PFSK-1 (cell line): ENCODE measurements at regions not wholly inside any gene's neighbourhood (a gene's known extent, or its start where the extent isn't known, plus 50 kb on each side); places are given as distances from the start of the nearest gene placed in this dataset.

Source experiments
- FOXP2 ChIP-seq: optimal IDR thresholded peaks from 2 replicates; pipeline ENCODE3; 2011; ENCODE audit warnings: borderline replicate concordance, control low read depth, inconsistent platforms; ENCODE audit not compliant: insufficient read depth; ENCODE audit errors: extremely low read length, extremely low read depth
- POLR2AphosphoS5 ChIP-seq: IDR thresholded peaks from 2 replicates; pipeline ENCODE4 v1.6.1; 2012; ENCODE audit warnings: low read depth, mild to moderate bottlenecking, control low read depth, low read length, moderate library complexity
- REST ChIP-seq, 2 experiments: IDR thresholded peaks; 2 replicates each; pipeline versions ENCODE4 v1.6.1 to v1.8.0; 2011 to 2012; ENCODE audit warnings: low read depth in 2 of 2, low read length in 2 of 2, control low read depth in 1 of 2, inconsistent platforms in 1 of 2, mild to moderate bottlenecking in 1 of 2, moderate library complexity in 1 of 2; ENCODE audit not compliant: insufficient read depth in 1 of 2
- SIN3A ChIP-seq: IDR thresholded peaks from 2 replicates; pipeline ENCODE4 v1.6.1; 2012; ENCODE audit warnings: mild to moderate bottlenecking, low read length, moderate library complexity, borderline replicate concordance; ENCODE audit not compliant: insufficient read depth
- TAF1 ChIP-seq: IDR thresholded peaks from 2 replicates; pipeline ENCODE4 v1.6.1; 2012; ENCODE audit warnings: low read length, control low read depth, borderline replicate concordance; ENCODE audit not compliant: insufficient read depth

GRCh38 chr6:102841060-102841459 lies 1447.6 kb downstream of the GRIK2 start:
- no peak for TF ChIP-seq FOXP2
- no peak for TF ChIP-seq TAF1
- no peak for TF ChIP-seq REST (IDR thresholded peaks at IDR 0.05; ENCODE audit: insufficient read depth in 1 of 2, low read depth in 2 of 2, low read length in 2 of 2)
- TF ChIP-seq SIN3A = no peak
- no peak for TF ChIP-seq POLR2AphosphoS5

GRCh38 chr6:102832021-102832420 lies 1438.5 kb downstream of the GRIK2 start:
- TF ChIP-seq TAF1 = no peak

GRCh38 chr6:102820098-102820497 lies 1426.6 kb downstream of the GRIK2 start:
- TF ChIP-seq SIN3A = no peak

GRCh38 chr6:102815207-102815606 lies 1421.7 kb downstream of the GRIK2 start:
- TF ChIP-seq REST (IDR thresholded peaks at IDR 0.05; ENCODE audit: insufficient read depth in 1 of 2, low read depth in 2 of 2, low read length in 2 of 2) (no peak), SIN3A (no peak), POLR2AphosphoS5 (no peak), TAF1 (no peak), FOXP2 (no peak)

- TF ChIP-seq SIN3A = no peak
- TF ChIP-seq POLR2AphosphoS5 = no peak
- no peak for TF ChIP-seq REST (IDR thresholded peaks at IDR 0.05; ENCODE audit: insufficient read depth in 1 of 2, low read depth in 2 of 2, low read length in 2 of 2)
- TF ChIP-seq TAF1 = no peak
- TF ChIP-seq FOXP2 = no peak
These were observed 1420.2 kb downstream of the GRIK2 start for GRCh38 chr6:102813489-102814275.

- no peak for TF ChIP-seq POLR2AphosphoS5
- no peak for TF ChIP-seq TAF1
- TF ChIP-seq FOXP2 = no peak
- no peak for TF ChIP-seq REST (IDR thresholded peaks at IDR 0.05; ENCODE audit: insufficient read depth in 1 of 2, low read depth in 2 of 2, low read length in 2 of 2)
- no peak for TF ChIP-seq SIN3A
These were observed 1418.7 kb downstream of the GRIK2 start for GRCh38 chr6:102812242-102812641.
